ENCODE measurements at regions not wholly inside any gene's neighbourhood (a gene's known extent, or its start where the extent isn't known, plus 50 kb on each side); places are given as distances from the start of the nearest gene placed in this dataset.
A peak's percentile ranks its signal among the peaks of the same experiment; 100 is the strongest.

DNA sequence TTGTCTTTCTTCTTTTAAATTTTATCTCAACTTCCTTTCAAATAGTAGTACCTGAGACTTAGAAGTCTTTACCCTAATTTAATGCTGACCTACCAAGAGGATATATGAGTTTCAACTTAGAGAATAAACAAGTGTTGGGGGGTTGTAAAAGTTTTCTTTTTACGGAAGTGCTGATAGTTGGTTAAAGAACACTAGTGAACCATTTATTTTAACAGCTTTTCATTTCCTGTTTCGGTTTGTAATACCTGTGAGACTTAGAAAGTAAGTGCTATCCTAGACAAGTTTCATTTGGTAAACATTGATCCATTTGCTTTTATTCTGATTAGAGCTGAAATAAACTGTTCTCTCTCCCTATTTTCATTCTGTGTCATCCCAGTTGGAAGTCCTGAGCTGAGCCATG, 683.1 kb upstream of the SORCS1 start:
- H3K27me3 Mint-ChIP-seq = no peaks in the 10 kb centered on the region
- no peak overlapping the region for H3K4me3 Mint-ChIP-seq
- no peak overlapping the region for H3K27ac Mint-ChIP-seq
- no peaks in the 10 kb centered on the region for H3K9me3 Mint-ChIP-seq
- no peaks in the 10 kb centered on the region for H3K36me3 Mint-ChIP-seq
- H3K4me1 Mint-ChIP-seq (ENCODE audit: unreplicated experiment) = no peaks in the 10 kb centered on the region
- TF ChIP-seq, protein P1, sequence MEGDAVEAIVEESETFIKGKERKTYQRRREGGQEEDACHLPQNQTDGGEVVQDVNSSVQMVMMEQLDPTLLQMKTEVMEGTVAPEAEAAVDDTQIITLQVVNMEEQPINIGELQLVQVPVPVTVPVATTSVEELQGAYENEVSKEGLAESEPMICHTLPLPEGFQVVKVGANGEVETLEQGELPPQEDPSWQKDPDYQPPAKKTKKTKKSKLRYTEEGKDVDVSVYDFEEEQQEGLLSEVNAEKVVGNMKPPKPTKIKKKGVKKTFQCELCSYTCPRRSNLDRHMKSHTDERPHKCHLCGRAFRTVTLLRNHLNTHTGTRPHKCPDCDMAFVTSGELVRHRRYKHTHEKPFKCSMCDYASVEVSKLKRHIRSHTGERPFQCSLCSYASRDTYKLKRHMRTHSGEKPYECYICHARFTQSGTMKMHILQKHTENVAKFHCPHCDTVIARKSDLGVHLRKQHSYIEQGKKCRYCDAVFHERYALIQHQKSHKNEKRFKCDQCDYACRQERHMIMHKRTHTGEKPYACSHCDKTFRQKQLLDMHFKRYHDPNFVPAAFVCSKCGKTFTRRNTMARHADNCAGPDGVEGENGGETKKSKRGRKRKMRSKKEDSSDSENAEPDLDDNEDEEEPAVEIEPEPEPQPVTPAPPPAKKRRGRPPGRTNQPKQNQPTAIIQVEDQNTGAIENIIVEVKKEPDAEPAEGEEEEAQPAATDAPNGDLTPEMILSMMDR (conservative IDR thresholded peaks at IDR 0.05) = no peak
- DNase-seq (ENCODE audit: extremely low spot score, unreplicated experiment) = no peak

DNA sequence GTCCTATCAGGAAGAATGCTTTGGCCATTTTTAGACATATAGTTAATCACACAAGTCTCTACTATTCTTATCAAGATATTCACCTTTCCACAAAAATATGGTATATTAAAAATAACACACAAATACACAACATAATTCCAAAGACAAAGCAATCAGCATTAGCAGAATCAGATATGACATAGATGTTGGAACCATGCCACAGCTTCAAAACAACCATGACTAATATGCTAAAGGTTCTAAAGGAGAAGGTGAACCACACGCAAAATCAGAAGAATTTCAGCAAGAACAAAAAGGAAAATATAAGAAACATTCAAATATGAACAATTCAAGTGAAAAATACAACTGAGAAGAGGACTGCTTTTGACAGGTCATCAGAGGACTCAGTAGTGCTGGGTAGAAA, 670.2 kb upstream of the SORCS1 start:
- no peak for DNase-seq (ENCODE audit: extremely low spot score, unreplicated experiment)
- TF ChIP-seq, protein P1 (conservative IDR thresholded peaks at IDR 0.05) = no peak
- Mint-ChIP-seq H3K27ac (no peak overlapping the region), H3K4me3 (no peak overlapping the region), H3K27me3 (no peaks in the 10 kb centered on the region), H3K9me3 (peaks cover 8% of the 10 kb centered on the region), H3K36me3 (no peaks in the 10 kb centered on the region), H3K4me1 (ENCODE audit: unreplicated experiment) (no peaks in the 10 kb centered on the region)

DNA sequence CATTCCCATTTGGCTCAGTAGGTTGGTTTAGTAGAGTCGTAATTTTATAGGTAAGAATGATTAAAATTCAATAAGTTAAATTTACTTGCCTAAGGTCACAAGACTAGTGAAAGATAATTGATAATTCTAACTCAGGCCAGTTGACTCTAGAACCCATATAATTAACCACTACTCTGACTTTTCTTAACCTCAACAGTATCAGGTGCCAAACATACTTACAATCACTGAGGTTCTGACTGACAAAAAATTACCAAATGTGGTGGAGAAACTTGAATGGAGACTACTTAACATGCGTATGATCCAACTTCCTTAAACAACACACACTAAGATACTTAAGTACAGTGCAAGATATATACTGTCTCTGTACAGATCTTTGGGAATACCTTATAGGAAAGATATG, 667.3 kb upstream of the SORCS1 start:
- no peak for DNase-seq (ENCODE audit: extremely low spot score, unreplicated experiment)
- Mint-ChIP-seq H3K27me3 (no peaks in the 10 kb centered on the region), H3K36me3 (no peaks in the 10 kb centered on the region), H3K9me3 (peaks cover 4% of the 10 kb centered on the region), H3K4me3 (no peak overlapping the region), H3K4me1 (ENCODE audit: unreplicated experiment) (no peaks in the 10 kb centered on the region), H3K27ac (no peak overlapping the region)
- TF ChIP-seq, protein P1 (conservative IDR thresholded peaks at IDR 0.05) = no peak

DNA sequence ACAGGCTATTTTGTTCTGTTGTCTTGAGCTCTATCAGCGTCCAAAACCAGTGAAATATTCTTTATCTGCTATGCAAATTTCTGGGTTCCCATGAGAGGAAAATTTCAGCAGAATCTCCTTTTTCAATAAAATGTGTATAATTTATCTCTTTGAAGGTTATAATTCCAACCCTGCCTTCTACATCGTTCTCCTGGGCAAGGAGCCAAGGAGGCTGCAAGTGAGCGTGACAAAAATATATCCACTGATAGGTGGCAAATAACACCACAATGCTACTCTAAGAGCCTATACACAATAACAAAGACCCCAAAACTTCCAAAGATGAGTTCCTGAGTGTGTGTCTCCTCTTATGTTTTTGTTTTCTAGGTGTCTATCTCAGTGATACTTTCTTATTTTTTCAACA, 664.7 kb upstream of the SORCS1 start:
- no peak overlapping the region for H3K4me3 Mint-ChIP-seq

DNA sequence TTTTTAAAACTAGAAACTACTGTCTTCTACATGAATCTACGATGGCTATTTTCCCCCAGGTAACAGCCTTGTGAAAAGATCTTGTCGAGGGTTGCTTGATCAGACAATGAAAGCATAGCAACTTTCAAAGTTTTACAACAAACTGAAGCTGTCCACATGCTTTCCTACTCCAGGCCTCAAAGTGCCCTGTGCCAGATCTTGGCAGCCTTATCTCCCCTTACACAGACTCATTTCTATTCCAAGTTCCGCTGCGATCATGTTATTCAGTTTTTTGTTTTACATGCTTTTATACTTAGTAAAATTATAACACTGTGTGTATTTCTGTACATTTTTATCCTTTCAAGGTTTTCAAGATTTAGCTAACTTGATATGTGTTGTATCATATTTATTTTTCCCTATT, 661.7 kb upstream of the SORCS1 start:
- TF ChIP-seq, protein P1 (conservative IDR thresholded peaks at IDR 0.05) = no peak
- no peaks in the 10 kb centered on the region for H3K27me3 Mint-ChIP-seq
- H3K4me1 Mint-ChIP-seq (ENCODE audit: unreplicated experiment) = no peaks in the 10 kb centered on the region
- H3K27ac Mint-ChIP-seq = no peak overlapping the region
- DNase-seq (ENCODE audit: extremely low spot score, unreplicated experiment) = no peak
- no peak overlapping the region for H3K4me3 Mint-ChIP-seq
- H3K36me3 Mint-ChIP-seq = no peaks in the 10 kb centered on the region
- H3K9me3 Mint-ChIP-seq = no peaks in the 10 kb centered on the region

More for the DNA sequence above, 664.7 kb upstream of the SORCS1 start:
- no peak for DNase-seq (ENCODE audit: extremely low spot score, unreplicated experiment)
- no peaks in the 10 kb centered on the region for H3K4me1 Mint-ChIP-seq (ENCODE audit: unreplicated experiment)
- H3K27me3 Mint-ChIP-seq = no peaks in the 10 kb centered on the region
- no peaks in the 10 kb centered on the region for H3K9me3 Mint-ChIP-seq
- no peak overlapping the region for H3K27ac Mint-ChIP-seq
- no peaks in the 10 kb centered on the region for H3K36me3 Mint-ChIP-seq
- TF ChIP-seq, protein P1 (conservative IDR thresholded peaks at IDR 0.05) = no peak

DNA sequence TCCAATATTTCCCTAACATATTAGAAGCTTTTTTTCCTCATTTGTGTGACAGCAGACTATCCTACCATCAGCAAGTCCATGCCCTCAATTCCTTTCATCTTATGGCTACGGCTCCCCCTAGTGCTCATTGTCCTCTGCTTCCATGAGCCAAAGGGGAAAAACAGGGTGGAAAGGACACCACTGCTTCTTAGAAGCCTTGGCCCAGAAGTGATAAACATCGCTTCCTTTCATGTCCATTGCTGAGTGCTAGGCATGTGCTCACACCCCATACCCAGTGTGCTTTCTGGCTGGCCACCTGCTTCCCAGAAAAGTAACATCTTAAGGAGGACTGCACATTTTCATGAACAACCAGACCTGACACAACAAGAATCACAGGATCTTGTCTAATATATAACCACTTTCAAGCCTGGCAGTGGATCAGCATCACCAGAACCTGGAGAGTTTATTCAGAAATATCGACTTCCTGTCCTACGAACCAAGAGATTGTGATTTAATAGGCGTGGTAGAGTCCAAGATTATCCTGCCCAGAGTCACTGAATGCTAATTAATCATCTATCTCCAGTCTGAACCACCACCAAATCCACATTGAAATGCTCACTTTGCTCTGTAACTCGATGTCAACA, 650.5 kb upstream of the SORCS1 start:
- Mint-ChIP-seq H3K36me3 (no peaks in the 10 kb centered on the region), H3K4me1 (ENCODE audit: unreplicated experiment) (peaks cover 10% of the 10 kb centered on the region), H3K27ac (no peak overlapping the region), H3K9me3 (no peaks in the 10 kb centered on the region), H3K4me3 (no peak overlapping the region), H3K27me3 (no peaks in the 10 kb centered on the region)
- no peak for DNase-seq (ENCODE audit: extremely low spot score, unreplicated experiment)
- TF ChIP-seq, protein P1 (conservative IDR thresholded peaks at IDR 0.05) = peak; percentile 79

All from type B pancreatic cell (in vitro differentiated cells).